ENCODE measurements at regions not wholly inside any gene's neighbourhood (a gene's known extent, or its start where the extent isn't known, plus 50 kb on each side); places are given as distances from the start of the nearest gene placed in this dataset.

- no peak for DNase-seq
Measured at GRCh38 chr9:115913696-115914095, 239.9 kb upstream of the PAPPA start.

GRCh38 chr9:115914291-115914690 lies 239.3 kb upstream of the PAPPA start:
- DNase-seq: no peak

- no peak for DNase-seq
Measured at GRCh38 chr9:115921301-115921700, 232.3 kb upstream of the PAPPA start.

GRCh38 chr9:115922444-115922843 lies 231.1 kb upstream of the PAPPA start:
- DNase-seq: no peak

- no peak for DNase-seq
Measured at GRCh38 chr9:115923410-115923809, 230.2 kb upstream of the PAPPA start.

GRCh38 chr9:115923903-115924668 lies 229.5 kb upstream of the PAPPA start:
- DNase-seq: no peak

- no peak for DNase-seq
Measured at GRCh38 chr9:115924669-115924987, 229.0 kb upstream of the PAPPA start.

- DNase-seq: no peak
Measured at GRCh38 chr9:115925424-115925823, 228.2 kb upstream of the PAPPA start.

- DNase-seq: no peak
Measured at GRCh38 chr9:115930472-115930871, 223.1 kb upstream of the PAPPA start.

- DNase-seq: no peak
Measured at GRCh38 chr9:115938479-115938878, 215.1 kb upstream of the PAPPA start.

GRCh38 chr9:115939065-115939765 lies 214.4 kb upstream of the PAPPA start:
- DNase-seq: no peak

- DNase-seq: no peak
Measured at GRCh38 chr9:115941561-115942315, 211.9 kb upstream of the PAPPA start.

GRCh38 chr9:115943431-115944165 lies 210.0 kb upstream of the PAPPA start:
- no peak for DNase-seq

- no peak for DNase-seq
Measured at GRCh38 chr9:115944166-115944948, 209.2 kb upstream of the PAPPA start.

GRCh38 chr9:115945009-115945431 lies 208.6 kb upstream of the PAPPA start:
- DNase-seq: no peak

- DNase-seq: no peak
Measured at GRCh38 chr9:115946530-115946929, 207.1 kb upstream of the PAPPA start.

- no peak for DNase-seq
Measured at GRCh38 chr9:115951977-115952376, 201.6 kb upstream of the PAPPA start.

GRCh38 chr9:115952430-115953292 lies 200.9 kb upstream of the PAPPA start:
- no peak for DNase-seq

GRCh38 chr9:115956371-115956770 lies 197.2 kb upstream of the PAPPA start:
- DNase-seq: no peak

GRCh38 chr9:115957585-115957984 lies 196.0 kb upstream of the PAPPA start:
- DNase-seq: no peak

GRCh38 chr9:115964710-115965347 lies 188.8 kb upstream of the PAPPA start:
- no peak for DNase-seq
